22Rv1 (cell line): ENCODE measurements at regions not wholly inside any gene's neighbourhood (a gene's known extent, or its start where the extent isn't known, plus 50 kb on each side); places are given as distances from the start of the nearest gene placed in this dataset.

Experiments used
- H3K27ac ChIP-seq: fragments of 450-650 bp; 2 replicates; pipeline ENCODE4 v1.5.1; 2017
- ZFX ChIP-seq: fragments of 450-650 bp; IDR thresholded peaks from 2 replicates; pipeline ENCODE4 v1.6.1; 2017; ENCODE audit warnings: antibody characterized with exemption, borderline replicate concordance
- TF ChIP-seq, protein P1 (sequence below): fragments of 450-650 bp; IDR thresholded peaks from 2 replicates; pipeline ENCODE4 v1.5.1; 2017; ENCODE audit warnings: mild to moderate bottlenecking

DNA sequence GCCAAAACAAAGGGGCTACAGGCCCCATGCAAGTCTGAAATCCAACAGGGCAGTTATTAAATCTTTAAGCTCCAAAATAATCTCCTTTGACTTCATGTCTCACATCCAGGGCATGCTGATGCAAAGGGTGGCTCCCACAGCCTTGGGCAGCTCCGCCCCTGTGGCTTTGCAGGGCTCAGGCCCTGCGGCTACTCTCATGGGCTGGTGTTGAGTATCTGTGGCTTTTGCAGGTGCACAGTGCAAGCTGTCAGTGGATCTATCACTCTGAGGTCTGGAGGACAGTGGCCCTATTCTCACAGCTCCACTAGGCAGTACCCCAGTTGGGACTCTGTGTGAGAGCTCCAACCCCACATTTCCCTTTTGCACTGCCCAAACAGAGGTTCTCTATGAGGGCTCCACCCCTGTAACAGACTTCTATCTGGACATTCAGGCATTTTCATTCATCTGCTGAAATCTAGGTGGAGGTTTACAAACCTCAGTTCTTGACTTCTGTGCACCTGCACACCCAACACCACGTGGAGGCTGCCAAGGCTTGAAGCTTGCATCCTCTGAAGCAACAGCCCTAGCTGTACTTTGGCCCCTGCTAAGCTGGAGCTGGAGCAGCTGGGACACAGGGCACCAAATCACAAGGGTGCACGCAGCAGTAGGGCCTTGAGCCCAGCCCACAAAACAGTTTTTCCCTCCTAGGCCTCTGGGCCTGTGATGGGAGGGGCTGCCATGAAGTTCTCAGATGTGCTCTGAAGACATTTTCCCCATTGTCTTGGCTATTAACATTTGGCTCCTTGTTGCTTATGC is 154.8 kb upstream of the PDE5A start:
- H3K27ac ChIP-seq, result no peak overlapping the region
- TF ChIP-seq ZFX, result no peak
- TF ChIP-seq, protein P1, sequence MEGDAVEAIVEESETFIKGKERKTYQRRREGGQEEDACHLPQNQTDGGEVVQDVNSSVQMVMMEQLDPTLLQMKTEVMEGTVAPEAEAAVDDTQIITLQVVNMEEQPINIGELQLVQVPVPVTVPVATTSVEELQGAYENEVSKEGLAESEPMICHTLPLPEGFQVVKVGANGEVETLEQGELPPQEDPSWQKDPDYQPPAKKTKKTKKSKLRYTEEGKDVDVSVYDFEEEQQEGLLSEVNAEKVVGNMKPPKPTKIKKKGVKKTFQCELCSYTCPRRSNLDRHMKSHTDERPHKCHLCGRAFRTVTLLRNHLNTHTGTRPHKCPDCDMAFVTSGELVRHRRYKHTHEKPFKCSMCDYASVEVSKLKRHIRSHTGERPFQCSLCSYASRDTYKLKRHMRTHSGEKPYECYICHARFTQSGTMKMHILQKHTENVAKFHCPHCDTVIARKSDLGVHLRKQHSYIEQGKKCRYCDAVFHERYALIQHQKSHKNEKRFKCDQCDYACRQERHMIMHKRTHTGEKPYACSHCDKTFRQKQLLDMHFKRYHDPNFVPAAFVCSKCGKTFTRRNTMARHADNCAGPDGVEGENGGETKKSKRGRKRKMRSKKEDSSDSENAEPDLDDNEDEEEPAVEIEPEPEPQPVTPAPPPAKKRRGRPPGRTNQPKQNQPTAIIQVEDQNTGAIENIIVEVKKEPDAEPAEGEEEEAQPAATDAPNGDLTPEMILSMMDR, result no peak

DNA sequence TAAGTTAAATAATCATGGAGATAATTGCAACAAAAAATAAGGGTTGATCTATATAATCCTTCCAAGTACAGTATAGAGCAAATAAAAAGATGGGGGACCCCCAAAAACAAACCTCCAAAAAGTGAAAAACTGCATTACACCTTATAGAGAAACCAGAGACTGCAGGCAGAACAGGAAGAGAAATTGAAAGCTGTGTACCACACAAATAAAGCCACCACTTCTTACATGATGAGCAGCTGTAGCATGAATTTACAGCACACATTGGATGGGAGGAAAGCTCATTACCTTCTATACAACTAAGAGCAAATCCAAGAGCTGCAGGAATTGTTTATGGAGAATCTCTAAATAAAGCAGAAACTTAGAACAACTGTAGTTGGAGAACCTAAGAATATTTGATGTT is 152.4 kb upstream of the PDE5A start:
- TF ChIP-seq ZFX, result no peak
- TF ChIP-seq, protein P1, result no peak

DNA sequence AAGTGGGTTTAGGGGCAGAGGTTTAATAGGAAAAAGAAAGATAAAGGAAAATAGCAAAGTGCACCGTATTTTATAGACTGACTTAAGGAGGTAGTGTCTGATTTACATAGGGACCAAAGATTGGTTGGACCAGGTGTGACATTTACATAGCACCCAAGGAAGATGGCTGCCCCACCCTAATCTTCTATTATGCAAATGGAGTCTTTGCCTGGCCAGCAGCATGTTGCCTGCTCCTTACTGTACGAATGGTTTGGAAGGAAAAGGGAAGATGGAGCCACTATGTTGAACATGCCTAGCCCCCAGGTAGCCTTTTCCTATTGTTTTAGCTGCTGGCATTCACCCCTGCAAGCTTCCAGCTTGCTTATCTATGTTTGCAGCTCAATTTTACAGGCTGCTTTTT is 146.2 kb upstream of the PDE5A start:
- TF ChIP-seq, protein P1, result no peak
- no peak for TF ChIP-seq ZFX
- H3K27ac ChIP-seq, result no peak overlapping the region

More for the DNA sequence above, 152.4 kb upstream of the PDE5A start:
- H3K27ac ChIP-seq, result no peak overlapping the region

GRCh38 chr4:119765951-119766350 is 137.3 kb upstream of the PDE5A start:
- H3K27ac ChIP-seq, result no peak overlapping the region
- TF ChIP-seq, protein P1, result no peak
- no peak for TF ChIP-seq ZFX

- TF ChIP-seq, protein P1, result no peak
- TF ChIP-seq ZFX, result no peak
Observed at GRCh38 chr4:119765469-119765868, 136.9 kb upstream of the PDE5A start.

GRCh38 chr4:119763386-119763785 is 134.8 kb upstream of the PDE5A start:
- H3K27ac ChIP-seq, result no peak overlapping the region
- no peak for TF ChIP-seq ZFX
- TF ChIP-seq, protein P1, result no peak

More at GRCh38 chr4:119765469-119765868, 136.9 kb upstream of the PDE5A start:
- no peak overlapping the region for H3K27ac ChIP-seq

DNA sequence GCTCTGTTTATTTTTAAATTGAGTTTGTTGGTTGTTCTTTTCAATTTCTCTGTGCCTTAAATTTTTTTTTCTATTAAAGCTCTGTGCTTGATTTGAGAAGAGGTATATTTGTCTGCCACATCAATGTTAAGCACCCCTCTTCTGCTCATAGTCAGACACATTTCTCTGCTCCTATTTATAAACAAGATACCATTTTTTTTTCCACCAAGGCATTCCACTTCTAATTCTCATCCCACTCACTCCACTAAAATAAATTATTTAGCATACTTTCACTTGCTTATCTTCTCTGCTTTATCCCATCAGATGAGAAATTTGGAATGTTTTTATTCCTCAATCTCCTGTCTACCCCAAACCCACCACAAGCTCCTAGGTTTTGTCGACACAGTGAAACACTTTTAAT is 127.0 kb upstream of the PDE5A start:
- H3K27ac ChIP-seq, result no peak overlapping the region
- TF ChIP-seq, protein P1, result no peak
- no peak for TF ChIP-seq ZFX
